SHP77 treated with DMSO at 0.1 percent for 48 hours (cell line): ENCODE measurements at regions not wholly inside any gene's neighbourhood (a gene's known extent, or its start where the extent isn't known, plus 50 kb on each side); places are given as distances from the start of the nearest gene placed in this dataset.

Source experiments
- DNase-seq: peaks from one replicate; lab custom pipeline; 2025; lab: John Stamatoyannopoulos, UW

GRCh38 chr6:128827675-128828464, 55.1 kb upstream of the LAMA2 start:
- DNase-seq, result no peak

- DNase-seq, result no peak
These were observed 56.3 kb upstream of the LAMA2 start for GRCh38 chr6:128826606-128827005.

- no peak for DNase-seq
These were observed 60.7 kb upstream of the LAMA2 start for GRCh38 chr6:128822271-128822670.

- no peak for DNase-seq
These were observed 61.8 kb upstream of the LAMA2 start for GRCh38 chr6:128821116-128821515.

GRCh38 chr6:128808856-128809255, 74.1 kb upstream of the LAMA2 start:
- DNase-seq, result no peak

GRCh38 chr6:128807577-128807976, 75.4 kb upstream of the LAMA2 start:
- DNase-seq, result no peak

GRCh38 chr6:128806261-128806660, 76.7 kb upstream of the LAMA2 start:
- DNase-seq, result no peak

GRCh38 chr6:128803911-128804310, 79.0 kb upstream of the LAMA2 start:
- no peak for DNase-seq

GRCh38 chr6:128801621-128802020, 81.3 kb upstream of the LAMA2 start:
- DNase-seq, result no peak

- no peak for DNase-seq
These were observed 98.7 kb upstream of the LAMA2 start for GRCh38 chr6:128784266-128784665.

GRCh38 chr6:128768187-128768586, 114.8 kb upstream of the LAMA2 start:
- DNase-seq, result no peak

- no peak for DNase-seq
These were observed 115.2 kb upstream of the LAMA2 start for GRCh38 chr6:128767705-128768104.

GRCh38 chr6:128767150-128767549, 115.8 kb upstream of the LAMA2 start:
- no peak for DNase-seq

GRCh38 chr6:128763599-128764300, 119.2 kb upstream of the LAMA2 start:
- no peak for DNase-seq

GRCh38 chr6:128759901-128760300, 123.0 kb upstream of the LAMA2 start:
- no peak for DNase-seq

- no peak for DNase-seq
These were observed 123.5 kb upstream of the LAMA2 start for GRCh38 chr6:128759447-128759846.

- no peak for DNase-seq
These were observed 125.0 kb upstream of the LAMA2 start for GRCh38 chr6:128757961-128758360.

- DNase-seq, result no peak
These were observed 128.2 kb upstream of the LAMA2 start for GRCh38 chr6:128754658-128755256.

GRCh38 chr6:128743974-128744765, 138.8 kb upstream of the LAMA2 start:
- no peak for DNase-seq

- DNase-seq, result no peak
These were observed 140.0 kb upstream of the LAMA2 start for GRCh38 chr6:128742900-128743299.

- no peak for DNase-seq
These were observed 142.0 kb upstream of the LAMA2 start for GRCh38 chr6:128740951-128741350.

- no peak for DNase-seq
These were observed 143.8 kb upstream of the LAMA2 start for GRCh38 chr6:128739112-128739511.
